ENCODE measurements at regions not wholly inside any gene's neighbourhood (a gene's known extent, or its start where the extent isn't known, plus 50 kb on each side); places are given as distances from the start of the nearest gene placed in this dataset.

- H3K9ac ChIP-seq (ENCODE audit: low read depth, low read length, poor library complexity, severe bottlenecking): no peak overlapping the region
- H4K20me1 ChIP-seq (ENCODE audit: insufficient read depth, low read length, poor library complexity, severe bottlenecking): no peaks in the 10 kb centered on the region
- no peak overlapping the region for H3K4me3 ChIP-seq (ENCODE audit: low read length, poor library complexity, severe bottlenecking)
- H3K79me2 ChIP-seq (ENCODE audit: insufficient read depth, low read length): no peaks in the 10 kb centered on the region
- TF ChIP-seq CTCF (conservative IDR thresholded peaks at IDR 0.05; ENCODE audit: low read length): no peak
- H3K27me3 ChIP-seq (ENCODE audit: insufficient read depth, low read length, poor library complexity, severe bottlenecking): no peaks in the 10 kb centered on the region
- H3K36me3 ChIP-seq (ENCODE audit: insufficient read depth, low read length): no peaks in the 10 kb centered on the region
- no peaks in the 10 kb centered on the region for H3F3A ChIP-seq (ENCODE audit: low read depth)
- H3K4me2 ChIP-seq (ENCODE audit: low read depth, low read length, poor library complexity, severe bottlenecking): no peak overlapping the region
- no peaks in the 10 kb centered on the region for H3K9me2 ChIP-seq (replicated peaks; ENCODE audit: low read depth, low read length)
- no peak overlapping the region for H2AFZ ChIP-seq (ENCODE audit: low read length)
- no peaks in the 10 kb centered on the region for H3K9me3 ChIP-seq (ENCODE audit: insufficient read depth, low read depth, low read length)
- H3K4me1 ChIP-seq (ENCODE audit: insufficient read depth, low read length, poor library complexity, severe bottlenecking): no peaks in the 10 kb centered on the region
These were observed 471.2 kb upstream of the PRICKLE1 start for GRCh38 chr12:43060742-43061141.

GRCh38 chr12:43058616-43059015 is 469.1 kb upstream of the PRICKLE1 start:
- Histone ChIP-seq H3K4me1 (ENCODE audit: insufficient read depth, low read length, poor library complexity, severe bottlenecking) (no peaks in the 10 kb centered on the region), H3K9me3 (ENCODE audit: insufficient read depth, low read depth, low read length) (no peaks in the 10 kb centered on the region), H4K20me1 (ENCODE audit: insufficient read depth, low read length, poor library complexity, severe bottlenecking) (no peaks in the 10 kb centered on the region), H2AFZ (ENCODE audit: low read length) (no peak overlapping the region), H3K27me3 (ENCODE audit: insufficient read depth, low read length, poor library complexity, severe bottlenecking) (no peaks in the 10 kb centered on the region), H3K4me3 (ENCODE audit: low read length, poor library complexity, severe bottlenecking) (no peak overlapping the region), H3K36me3 (ENCODE audit: insufficient read depth, low read length) (no peaks in the 10 kb centered on the region), H3K9ac (ENCODE audit: low read depth, low read length, poor library complexity, severe bottlenecking) (no peak overlapping the region), H3K4me2 (ENCODE audit: low read depth, low read length, poor library complexity, severe bottlenecking) (no peak overlapping the region), H3K9me2 (replicated peaks; ENCODE audit: low read depth, low read length) (no peaks in the 10 kb centered on the region), H3F3A (ENCODE audit: low read depth) (no peaks in the 10 kb centered on the region), H3K79me2 (ENCODE audit: insufficient read depth, low read length) (no peaks in the 10 kb centered on the region)
- TF ChIP-seq CTCF (conservative IDR thresholded peaks at IDR 0.05; ENCODE audit: low read length) (no peak), EZH2phosphoT487 (IDR thresholded peaks at IDR 0.05; ENCODE audit: borderline replicate concordance) (no peak)

GRCh38 chr12:43057566-43057965 is 468.0 kb upstream of the PRICKLE1 start:
- Histone ChIP-seq H3K4me2 (ENCODE audit: low read depth, low read length, poor library complexity, severe bottlenecking) (no peak overlapping the region), H4K20me1 (ENCODE audit: insufficient read depth, low read length, poor library complexity, severe bottlenecking) (no peaks in the 10 kb centered on the region)

More at GRCh38 chr12:43057566-43057965, 468.0 kb upstream of the PRICKLE1 start:
- Histone ChIP-seq H3K27me3 (ENCODE audit: insufficient read depth, low read length, poor library complexity, severe bottlenecking) (no peaks in the 10 kb centered on the region), H3K36me3 (ENCODE audit: insufficient read depth, low read length) (no peaks in the 10 kb centered on the region), H2AFZ (ENCODE audit: low read length) (no peak overlapping the region), H3K4me3 (ENCODE audit: low read length, poor library complexity, severe bottlenecking) (no peak overlapping the region), H3K9ac (ENCODE audit: low read depth, low read length, poor library complexity, severe bottlenecking) (no peak overlapping the region), H3K79me2 (ENCODE audit: insufficient read depth, low read length) (no peaks in the 10 kb centered on the region), H3K9me2 (replicated peaks; ENCODE audit: low read depth, low read length) (no peaks in the 10 kb centered on the region), H3K9me3 (ENCODE audit: insufficient read depth, low read depth, low read length) (no peaks in the 10 kb centered on the region), H3F3A (ENCODE audit: low read depth) (no peaks in the 10 kb centered on the region), H3K4me1 (ENCODE audit: insufficient read depth, low read length, poor library complexity, severe bottlenecking) (no peaks in the 10 kb centered on the region)
- TF ChIP-seq EZH2phosphoT487 (IDR thresholded peaks at IDR 0.05; ENCODE audit: borderline replicate concordance): no peak
- no peak for TF ChIP-seq CTCF (conservative IDR thresholded peaks at IDR 0.05; ENCODE audit: low read length)
